GM12878 (cell line): ENCODE measurements at regions not wholly inside any gene's neighbourhood (a gene's known extent, or its start where the extent isn't known, plus 50 kb on each side); places are given as distances from the start of the nearest gene placed in this dataset.

Experiments
- ATAC-seq: fragments of 200-7000 bp; cut with Tn5 transposase; 3 replicates; pipeline ENCODE4 v1.9.1; 2020; ENCODE audit warnings: mild to moderate bottlenecking, moderate library complexity
- BruUV-seq: library from RNA; stranded (reverse); fragments of 400-500 nt; replicated peaks from 2 replicates; lab custom pipeline; 2021; lab: Mats Ljungman, UMichigan
- CTCF ChIA-PET: fragments of 300-600 bp; sonication (Branson Sonifier 250); formaldehyde crosslinking; extraction: SDS; loops from one replicate; lab custom pipeline; 2021; ENCODE audit warnings: inconsistent platforms; lab: Yijun Ruan, JAX
- POLR2A ChIA-PET: fragments of 350-600 bp; formaldehyde crosslinking; extraction: SDS; loops from one replicate; lab custom pipeline; 2021; ENCODE audit warnings: inconsistent platforms; lab: Charles Lee
- RAD21 ChIA-PET: fragments of 300-600 bp; sonication (Branson Sonifier 250); formaldehyde crosslinking; loops from one replicate; lab custom pipeline; 2023; ENCODE audit warnings: antibody characterized with exemption; ENCODE audit not compliant: unreplicated experiment; lab: Charles Lee
- SMC1A ChIA-PET: fragments of 300-600 bp; sonication (Branson Sonifier 250); formaldehyde crosslinking; loops from one replicate; lab custom pipeline; 2023; ENCODE audit not compliant: unreplicated experiment, uncharacterized antibody; lab: Charles Lee
- DNase-seq: peaks from one replicate; pipeline ENCODE4 v3.0.0-alpha.2; 2011; ENCODE audit warnings: low read depth, low spot score
- FAIRE-seq: peaks from 3 replicates; lab custom pipeline; 2011; peaks lifted over from hg19 to GRCh38; lab: Jason Lieb, UNC
- H2AFZ ChIP-seq: 2 replicates; pipeline ENCODE4 v1.6.0; 2011; ENCODE audit warnings: low read depth, low read length, control low read depth; ENCODE audit not compliant: control insufficient read depth
- H3K27ac ChIP-seq: 2 replicates; pipeline ENCODE4 v1.5.1; 2011; ENCODE audit warnings: control low read depth; ENCODE audit not compliant: control insufficient read depth, insufficient read depth
- H3K27me3 ChIP-seq, 2 experiments: replicated peaks in 1 of 2; 2 replicates each; pipeline versions ENCODE4 v1.6.0 to v1.6.1; 2011; ENCODE audit warnings: low read length in 1 of 2; ENCODE audit not compliant: control insufficient read depth in 2 of 2, insufficient read depth in 2 of 2
- H3K36me3 ChIP-seq, 2 experiments: 2 replicates each; pipeline ENCODE4 v1.5.1; 2011; ENCODE audit warnings: low read length in 1 of 2; ENCODE audit not compliant: control insufficient read depth in 2 of 2, insufficient read depth in 2 of 2
- H3K4me1 ChIP-seq: 2 replicates; pipeline ENCODE4 v1.6.1; 2011; ENCODE audit warnings: mild to moderate bottlenecking, low read length, moderate library complexity, mixed read lengths; ENCODE audit not compliant: control insufficient read depth, insufficient read depth
- H3K4me2 ChIP-seq: 2 replicates; pipeline ENCODE4 v1.6.0; 2011; ENCODE audit warnings: control low read depth; ENCODE audit not compliant: control insufficient read depth, insufficient read depth
- H3K4me3 ChIP-seq: fragments of 200-600 bp; sonication (generic); 2 replicates; pipeline ENCODE4 v1.5.1; 2016
- H3K79me2 ChIP-seq: 2 replicates; pipeline ENCODE4 v1.6.0; 2011; ENCODE audit warnings: low read length; ENCODE audit not compliant: control insufficient read depth, insufficient read depth
- H3K9ac ChIP-seq: 2 replicates; pipeline ENCODE4 v1.8.0; 2011; ENCODE audit warnings: low read length, control low read depth, mixed read lengths; ENCODE audit not compliant: control insufficient read depth, insufficient read depth
- H3K9me3 ChIP-seq: replicated peaks from 3 replicates; pipeline ENCODE4 v1.5.1; 2011; ENCODE audit warnings: mild to moderate bottlenecking, low read length; ENCODE audit not compliant: control insufficient read depth, insufficient read depth
- H4K20me1 ChIP-seq: 2 replicates; pipeline ENCODE4 v1.6.0; 2011; ENCODE audit not compliant: control insufficient read depth, insufficient read depth
- BRCA1 ChIP-seq: IDR thresholded peaks from 2 replicates; pipeline ENCODE4 v1.6.1; 2011; ENCODE audit warnings: low read depth, low read length, improper control_type of control experiment
- MYB ChIP-seq: fragments of 150-350 bp; IDR thresholded peaks from 2 replicates; pipeline ENCODE4 v1.6.1; 2014; ENCODE audit warnings: mild to moderate bottlenecking, low read depth, low read length, borderline replicate concordance
- SPI1 ChIP-seq: IDR thresholded peaks from 2 replicates; pipeline ENCODE4 v1.6.1; 2011; ENCODE audit warnings: low read depth, mild to moderate bottlenecking, low read length, moderate library complexity, borderline replicate concordance; ENCODE audit not compliant: insufficient read depth
- ZBED1 ChIP-seq: IDR thresholded peaks from 2 replicates; pipeline ENCODE4 v1.6.1; 2016; ENCODE audit warnings: borderline replicate concordance
- ZNF384 ChIP-seq: IDR thresholded peaks from 2 replicates; pipeline ENCODE4 v1.6.1; 2012; ENCODE audit warnings: low read depth, mild to moderate bottlenecking, low read length, improper control_type of control experiment, borderline replicate concordance
- WGBS: methylation state at CpG from one replicate; pipeline ENCODE4 v1.1.6; 2016; ENCODE audit warnings: low lambda C conversion rate; ENCODE audit not compliant: insufficient replicate concordance, insufficient coverage; ENCODE audit errors: missing lambda C conversion rate; 5-methylcytosine and 5-hydroxymethylcytosine counted together
- in situ Hi-C: fragments of 300-500 bp; cut with MboI; formaldehyde crosslinking; loops from 9 replicates; pipeline ENCODE4 v1.14.3; 2018; ENCODE audit warnings: mixed read lengths
- intact Hi-C: fragments of 100-400 bp; cut with micrococcal nuclease; formaldehyde crosslinking; loops from one replicate; pipeline ENCODE4 v1.14.2; 2022; ENCODE audit not compliant: unreplicated experiment
- TF ChIP-seq, protein P1 (sequence below): fragments of 450-650 bp; IDR thresholded peaks from 2 replicates; pipeline ENCODE4 v1.6.1; 2017; ENCODE audit warnings: mild to moderate bottlenecking, moderate library complexity
- TF ChIP-seq, protein P2 (sequence below): IDR thresholded peaks from 2 replicates; pipeline ENCODE4 v1.6.1; 2012; ENCODE audit warnings: low read depth, low read length, improper control_type of control experiment

DNA sequence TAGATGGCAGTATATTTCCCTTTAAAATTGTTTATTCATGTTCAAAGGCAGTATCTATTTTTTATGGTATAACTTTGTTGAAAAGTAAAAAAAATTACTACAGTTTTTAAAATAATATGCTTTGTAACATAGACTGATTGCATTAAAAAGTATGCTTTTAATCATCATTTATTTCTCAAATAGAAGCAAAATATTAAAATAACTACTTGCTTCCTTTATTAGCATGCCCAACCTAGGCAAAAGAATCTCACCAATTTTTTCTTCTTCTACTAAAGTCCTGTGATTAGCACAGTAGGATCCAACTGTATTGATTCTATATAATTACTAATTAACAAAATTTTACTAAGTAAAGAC, 69.6 kb upstream of the NFKB1 start (continued):
- no peak for TF ChIP-seq ZNF384
- TF ChIP-seq, protein P1, sequence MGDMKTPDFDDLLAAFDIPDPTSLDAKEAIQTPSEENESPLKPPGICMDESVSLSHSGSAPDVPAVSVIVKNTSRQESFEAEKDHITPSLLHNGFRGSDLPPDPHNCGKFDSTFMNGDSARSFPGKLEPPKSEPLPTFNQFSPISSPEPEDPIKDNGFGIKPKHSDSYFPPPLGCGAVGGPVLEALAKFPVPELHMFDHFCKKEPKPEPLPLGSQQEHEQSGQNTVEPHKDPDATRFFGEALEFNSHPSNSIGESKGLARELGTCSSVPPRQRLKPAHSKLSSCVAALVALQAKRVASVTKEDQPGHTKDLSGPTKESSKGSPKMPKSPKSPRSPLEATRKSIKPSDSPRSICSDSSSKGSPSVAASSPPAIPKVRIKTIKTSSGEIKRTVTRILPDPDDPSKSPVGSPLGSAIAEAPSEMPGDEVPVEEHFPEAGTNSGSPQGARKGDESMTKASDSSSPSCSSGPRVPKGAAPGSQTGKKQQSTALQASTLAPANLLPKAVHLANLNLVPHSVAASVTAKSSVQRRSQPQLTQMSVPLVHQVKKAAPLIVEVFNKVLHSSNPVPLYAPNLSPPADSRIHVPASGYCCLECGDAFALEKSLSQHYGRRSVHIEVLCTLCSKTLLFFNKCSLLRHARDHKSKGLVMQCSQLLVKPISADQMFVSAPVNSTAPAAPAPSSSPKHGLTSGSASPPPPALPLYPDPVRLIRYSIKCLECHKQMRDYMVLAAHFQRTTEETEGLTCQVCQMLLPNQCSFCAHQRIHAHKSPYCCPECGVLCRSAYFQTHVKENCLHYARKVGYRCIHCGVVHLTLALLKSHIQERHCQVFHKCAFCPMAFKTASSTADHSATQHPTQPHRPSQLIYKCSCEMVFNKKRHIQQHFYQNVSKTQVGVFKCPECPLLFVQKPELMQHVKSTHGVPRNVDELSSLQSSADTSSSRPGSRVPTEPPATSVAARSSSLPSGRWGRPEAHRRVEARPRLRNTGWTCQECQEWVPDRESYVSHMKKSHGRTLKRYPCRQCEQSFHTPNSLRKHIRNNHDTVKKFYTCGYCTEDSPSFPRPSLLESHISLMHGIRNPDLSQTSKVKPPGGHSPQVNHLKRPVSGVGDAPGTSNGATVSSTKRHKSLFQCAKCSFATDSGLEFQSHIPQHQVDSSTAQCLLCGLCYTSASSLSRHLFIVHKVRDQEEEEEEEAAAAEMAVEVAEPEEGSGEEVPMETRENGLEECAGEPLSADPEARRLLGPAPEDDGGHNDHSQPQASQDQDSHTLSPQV = no peak
- no peak for TF ChIP-seq BRCA1
- no peak for TF ChIP-seq SPI1
- TF ChIP-seq MYB = no peak
- TF ChIP-seq, protein P2, sequence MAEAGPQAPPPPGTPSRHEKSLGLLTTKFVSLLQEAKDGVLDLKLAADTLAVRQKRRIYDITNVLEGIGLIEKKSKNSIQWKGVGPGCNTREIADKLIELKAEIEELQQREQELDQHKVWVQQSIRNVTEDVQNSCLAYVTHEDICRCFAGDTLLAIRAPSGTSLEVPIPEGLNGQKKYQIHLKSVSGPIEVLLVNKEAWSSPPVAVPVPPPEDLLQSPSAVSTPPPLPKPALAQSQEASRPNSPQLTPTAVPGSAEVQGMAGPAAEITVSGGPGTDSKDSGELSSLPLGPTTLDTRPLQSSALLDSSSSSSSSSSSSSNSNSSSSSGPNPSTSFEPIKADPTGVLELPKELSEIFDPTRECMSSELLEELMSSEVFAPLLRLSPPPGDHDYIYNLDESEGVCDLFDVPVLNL = no peak

DNA sequence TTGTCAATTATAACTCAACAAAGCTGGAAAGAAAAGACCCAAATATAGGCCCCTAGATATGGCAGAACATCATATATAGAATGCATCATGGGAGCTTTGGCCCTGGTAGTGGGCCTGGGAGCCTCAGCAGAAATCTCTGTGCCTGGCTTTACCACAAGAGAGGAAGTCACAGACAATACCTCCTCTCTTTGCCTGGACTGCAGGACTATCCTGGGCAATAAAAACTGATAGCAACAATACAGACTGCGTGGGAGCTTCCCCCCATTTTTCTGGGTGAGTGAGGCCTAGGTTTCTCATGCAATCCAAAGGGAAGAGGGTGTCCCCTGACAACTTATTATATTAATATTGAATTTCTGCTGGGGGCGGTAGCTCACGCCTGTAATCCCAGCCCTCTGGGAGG, 64.0 kb upstream of the NFKB1 start:
- SMC1A ChIA-PET = interaction anchor here (0.5 to 0.8 kb wide), 2 partner anchors 11 to 652 kb away, joined by 3 read pairs; no protein-coding TSS in a partner anchor
- FAIRE-seq = no peak
- no peaks in the 10 kb centered on the region for H3K79me2 ChIP-seq
- no peaks in the 10 kb centered on the region for H3K27me3 ChIP-seq
- no peaks in the 10 kb centered on the region for H3K36me3 ChIP-seq
- H3K4me1 ChIP-seq = no peaks in the 10 kb centered on the region
- CTCF ChIA-PET = interaction anchor here (1.6 kb wide), 1 partner anchor 179 kb away, joined by 3 read pairs; no protein-coding TSS in a partner anchor
- no peak overlapping the region for H3K4me2 ChIP-seq
- H3K9ac ChIP-seq = no peak overlapping the region
- H3K27ac ChIP-seq = no peak overlapping the region
- POLR2A ChIA-PET = no interaction called here
- no peaks in the 10 kb centered on the region for H4K20me1 ChIP-seq
- no peak overlapping the region for H2AFZ ChIP-seq
- intact Hi-C loops = loop anchor here (10.0 kb wide), 1 partner anchor 378 kb away; no protein-coding TSS in a partner anchor
- H3K9me3 ChIP-seq = no peaks in the 10 kb centered on the region; the same call in 2 of the 3 replicates
- DNase-seq = no peak
- no peak overlapping the region for H3K4me3 ChIP-seq
- ATAC-seq = no peak
- no TSS peak for BruUV-seq
- RAD21 ChIA-PET = no interaction called here
- TF ChIP-seq SPI1 (peak; percentile 18; the same call in 1 of the 2 replicates), ZBED1 (no peak)
- WGBS = 83% methylated on average over 3 of the region's 3 CpGs
- in situ Hi-C loops = loop anchor here (10.0 kb wide), 1 partner anchor 568 kb away; no protein-coding TSS in a partner anchor
